Caco-2 (cell line): ENCODE measurements at regions not wholly inside any gene's neighbourhood (a gene's known extent, or its start where the extent isn't known, plus 50 kb on each side); places are given as distances from the start of the nearest gene placed in this dataset.

Source experiments
- BruUV-seq: library from RNA; stranded (reverse); fragments of 400-500 nt; replicated peaks from 2 replicates; lab custom pipeline; 2021; lab: Mats Ljungman, UMichigan
- CTCF ChIA-PET: fragments of 300-600 bp; sonication (Branson Sonifier 250); formaldehyde crosslinking; loops from one replicate; lab custom pipeline; 2022; ENCODE audit warnings: antibody characterized with exemption; lab: Charles Lee
- POLR2A ChIA-PET: fragments of 300-600 bp; sonication (Branson Sonifier 250); formaldehyde crosslinking; loops from one replicate; lab custom pipeline; 2022; ENCODE audit warnings: antibody characterized with exemption; lab: Charles Lee
- DNase-seq, 2 experiments: peaks; one replicate each; pipeline versions ENCODE4 v3.0.0 to v3.0.0-alpha.2; 2020 to 2022
- H3K27me3 ChIP-seq: replicated peaks from 2 replicates; pipeline ENCODE4 v1.6.0; 2011; ENCODE audit warnings: low read length; ENCODE audit not compliant: control insufficient read depth, insufficient read depth
- H3K36me3 ChIP-seq: 2 replicates; pipeline ENCODE4 v1.5.1; 2011; ENCODE audit warnings: low read length; ENCODE audit not compliant: control insufficient read depth, insufficient read depth
- H3K4me1 ChIP-seq: fragments of 250-450 bp; sonication (Bioruptor Pico); 2 replicates; pipeline ENCODE4 v1.5.1; 2020; ENCODE audit warnings: mild to moderate bottlenecking
- H3K4me3 ChIP-seq: 2 replicates; pipeline ENCODE4 v1.5.1; 2011; ENCODE audit warnings: low read depth, mild to moderate bottlenecking, control low read depth, low read length
- H3K9me3 ChIP-seq: fragments of 250-450 bp; sonication (Bioruptor Pico); 2 replicates; pipeline ENCODE4 v1.5.1; 2020; ENCODE audit warnings: mild to moderate bottlenecking, moderate library complexity
- H3K27ac Mint-ChIP-seq: one replicate; pipeline ENCODE4 v1.8.0; 2022; ENCODE audit warnings: mixed read lengths; ENCODE audit not compliant: unreplicated experiment
- H3K27me3 Mint-ChIP-seq: one replicate; pipeline ENCODE4 v1.8.0; 2022; ENCODE audit warnings: mixed read lengths; ENCODE audit not compliant: insufficient read depth, unreplicated experiment
- H3K36me3 Mint-ChIP-seq: one replicate; pipeline ENCODE4 v1.8.0; 2022; ENCODE audit warnings: mild to moderate bottlenecking, mixed read lengths; ENCODE audit not compliant: insufficient read depth, unreplicated experiment
- H3K4me1 Mint-ChIP-seq: one replicate; pipeline ENCODE4 v1.8.0; 2022; ENCODE audit warnings: low read depth, mixed read lengths; ENCODE audit not compliant: unreplicated experiment
- H3K4me3 Mint-ChIP-seq: one replicate; pipeline ENCODE4 v1.8.0; 2022; ENCODE audit warnings: mild to moderate bottlenecking, moderate library complexity, mixed read lengths; ENCODE audit not compliant: unreplicated experiment
- H3K9me3 Mint-ChIP-seq: one replicate; pipeline ENCODE4 v1.8.0; 2022; ENCODE audit warnings: mixed read lengths; ENCODE audit not compliant: unreplicated experiment
- intact Hi-C: fragments of 100-400 bp; cut with micrococcal nuclease; formaldehyde crosslinking; loops from one replicate; pipeline ENCODE4 v1.10.0; 2022; ENCODE audit not compliant: unreplicated experiment
- TF ChIP-seq, protein P1 (sequence below), 2 experiments: fragments of 200-600 bp in 1 of 2; IDR thresholded peaks; 1 replicate in 1 of 2; 2 replicates in 1 of 2; pipeline versions ENCODE4 v1.5.1 to v1.8.0; 2011 to 2022; ENCODE audit warnings: antibody characterized with exemption in 1 of 2, control low read depth in 1 of 2, inconsistent platforms in 1 of 2, low read depth in 1 of 2, low read length in 1 of 2, mild to moderate bottlenecking in 1 of 2, moderate library complexity in 1 of 2; ENCODE audit not compliant: insufficient read depth in 1 of 2, severe bottlenecking in 1 of 2, unreplicated experiment in 1 of 2

DNA sequence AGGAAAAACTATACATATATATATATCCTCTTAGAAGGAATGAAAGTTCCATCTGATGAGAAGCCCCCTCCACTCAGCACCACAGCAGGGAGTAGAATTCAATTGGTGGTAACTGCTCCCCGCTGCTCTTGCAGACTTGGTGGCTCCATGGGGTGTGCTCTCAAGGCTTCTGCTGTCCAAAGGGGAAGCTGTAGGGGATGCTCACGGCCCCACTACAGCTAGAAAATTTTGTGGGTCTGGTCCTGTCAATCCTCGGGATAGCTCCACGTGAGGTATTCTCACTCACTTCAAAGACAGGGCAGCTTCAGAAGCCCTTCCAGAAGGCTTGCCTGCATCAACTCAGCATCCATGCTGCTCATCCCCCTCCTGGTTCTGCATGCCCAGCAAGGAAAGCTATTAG is 247.2 kb downstream of the CETN3 start:
- TF ChIP-seq, protein P1, sequence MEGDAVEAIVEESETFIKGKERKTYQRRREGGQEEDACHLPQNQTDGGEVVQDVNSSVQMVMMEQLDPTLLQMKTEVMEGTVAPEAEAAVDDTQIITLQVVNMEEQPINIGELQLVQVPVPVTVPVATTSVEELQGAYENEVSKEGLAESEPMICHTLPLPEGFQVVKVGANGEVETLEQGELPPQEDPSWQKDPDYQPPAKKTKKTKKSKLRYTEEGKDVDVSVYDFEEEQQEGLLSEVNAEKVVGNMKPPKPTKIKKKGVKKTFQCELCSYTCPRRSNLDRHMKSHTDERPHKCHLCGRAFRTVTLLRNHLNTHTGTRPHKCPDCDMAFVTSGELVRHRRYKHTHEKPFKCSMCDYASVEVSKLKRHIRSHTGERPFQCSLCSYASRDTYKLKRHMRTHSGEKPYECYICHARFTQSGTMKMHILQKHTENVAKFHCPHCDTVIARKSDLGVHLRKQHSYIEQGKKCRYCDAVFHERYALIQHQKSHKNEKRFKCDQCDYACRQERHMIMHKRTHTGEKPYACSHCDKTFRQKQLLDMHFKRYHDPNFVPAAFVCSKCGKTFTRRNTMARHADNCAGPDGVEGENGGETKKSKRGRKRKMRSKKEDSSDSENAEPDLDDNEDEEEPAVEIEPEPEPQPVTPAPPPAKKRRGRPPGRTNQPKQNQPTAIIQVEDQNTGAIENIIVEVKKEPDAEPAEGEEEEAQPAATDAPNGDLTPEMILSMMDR (IDR thresholded peaks at IDR 0.05; ENCODE audit: insufficient read depth in 1 of 2, low read depth in 1 of 2, low read length in 1 of 2, severe bottlenecking in 1 of 2, unreplicated experiment in 1 of 2) = no peak
- BruUV-seq = no TSS peak
- no peaks in the 10 kb centered on the region for H3K27me3 Mint-ChIP-seq
- POLR2A ChIA-PET = no interaction called here
- H3K9me3 Mint-ChIP-seq = no peaks in the 10 kb centered on the region
- Histone ChIP-seq H3K36me3 (no peaks in the 10 kb centered on the region), H3K4me3 (no peak overlapping the region), H3K9me3 (no peaks in the 10 kb centered on the region), H3K27me3 (peaks cover 2% of the 10 kb centered on the region; the same call in 1 of the 2 replicates), H3K4me1 (0 out of 2 replicates have a peak, but pooled peaks cover 5% of the 10 kb centered on the region)
- no peak overlapping the region for H3K27ac Mint-ChIP-seq
- no peaks in the 10 kb centered on the region for H3K36me3 Mint-ChIP-seq
- H3K4me1 Mint-ChIP-seq = no peaks in the 10 kb centered on the region
- no peak for DNase-seq
- CTCF ChIA-PET = no interaction called here
- intact Hi-C loops = loop anchor here (5.0 kb wide), 1 partner anchor 345 kb away; no protein-coding TSS in a partner anchor
- H3K4me3 Mint-ChIP-seq = no peak overlapping the region

DNA sequence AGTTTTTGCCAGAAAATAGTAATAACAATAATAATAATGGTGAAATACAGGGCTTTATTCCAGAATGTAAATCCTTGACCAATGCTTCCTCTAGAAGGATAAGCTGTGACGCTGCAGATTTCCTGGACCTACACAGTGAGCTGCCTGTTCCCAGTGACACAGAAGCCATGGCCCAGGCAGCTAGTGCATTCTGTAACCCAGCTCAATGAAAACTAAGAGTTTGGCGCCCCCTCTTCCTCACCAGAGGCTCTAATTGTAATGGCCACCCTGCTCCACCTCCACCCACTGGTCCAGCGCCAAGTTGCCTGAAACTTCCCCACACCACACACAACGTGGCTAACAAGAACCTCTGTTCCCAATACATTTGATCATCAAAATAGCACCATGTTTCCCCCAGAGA is 248.1 kb downstream of the CETN3 start:
- TF ChIP-seq, protein P1 (IDR thresholded peaks at IDR 0.05; ENCODE audit: insufficient read depth in 1 of 2, low read depth in 1 of 2, low read length in 1 of 2, severe bottlenecking in 1 of 2, unreplicated experiment in 1 of 2) = peak; percentile 18 to 47
- Mint-ChIP-seq H3K4me1 (no peaks in the 10 kb centered on the region), H3K36me3 (no peaks in the 10 kb centered on the region), H3K27ac (no peak overlapping the region), H3K9me3 (peaks cover 1% of the 10 kb centered on the region), H3K4me3 (no peak overlapping the region), H3K27me3 (no peaks in the 10 kb centered on the region)
- Histone ChIP-seq H3K4me3 (no peak overlapping the region), H3K4me1 (0 out of 2 replicates have a peak, but pooled peaks cover 5% of the 10 kb centered on the region), H3K27me3 (peaks cover 2% of the 10 kb centered on the region; the same call in 1 of the 2 replicates), H3K36me3 (no peaks in the 10 kb centered on the region), H3K9me3 (no peaks in the 10 kb centered on the region)
- CTCF ChIA-PET = interaction anchor here (0.6 to 0.9 kb wide), 3 partner anchors 64 to 248 kb away, joined by 3 read pairs; partner anchors contain the start of gene CETN3
- POLR2A ChIA-PET = interaction anchor here (0.5 kb wide), 1 partner anchor 83 kb away, joined by 3 read pairs; no protein-coding TSS in a partner anchor
- intact Hi-C loops = loop anchor here (5.0 kb wide), 1 partner anchor 344 kb away; no protein-coding TSS in a partner anchor
- BruUV-seq = no TSS peak
- peak; percentile 59 for DNase-seq

DNA sequence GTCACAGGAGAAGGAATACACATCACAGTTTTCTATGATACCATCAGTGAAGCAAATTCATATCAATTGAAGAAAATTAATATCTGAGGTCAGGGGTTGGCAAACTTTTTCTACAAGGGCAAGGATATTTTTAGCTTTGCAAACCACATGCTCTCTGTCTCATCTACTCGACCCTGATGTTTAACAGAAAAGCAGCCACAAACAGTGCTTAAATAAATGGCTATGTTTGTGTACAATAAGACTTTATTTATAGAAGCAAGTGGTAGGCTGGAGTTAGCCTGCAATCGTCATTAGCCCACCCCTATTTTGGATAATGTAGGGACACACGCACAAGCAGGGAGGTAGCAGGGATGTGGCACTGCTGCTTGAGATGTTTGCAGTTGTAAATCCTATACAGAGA is 251.4 kb downstream of the CETN3 start:
- BruUV-seq = no TSS peak
- no peaks in the 10 kb centered on the region for H3K36me3 Mint-ChIP-seq

More for the DNA sequence above, 251.4 kb downstream of the CETN3 start:
- Mint-ChIP-seq H3K9me3 (peaks cover 10% of the 10 kb centered on the region), H3K4me1 (no peaks in the 10 kb centered on the region), H3K27ac (no peak overlapping the region), H3K27me3 (no peaks in the 10 kb centered on the region), H3K4me3 (no peak overlapping the region)
- no peak for DNase-seq
- CTCF ChIA-PET = no interaction called here
- POLR2A ChIA-PET = no interaction called here
- intact Hi-C loops = no loop called here
- Histone ChIP-seq H3K4me1 (no peaks in the 10 kb centered on the region), H3K9me3 (no peaks in the 10 kb centered on the region), H3K4me3 (no peak overlapping the region), H3K36me3 (no peaks in the 10 kb centered on the region), H3K27me3 (no peaks in the 10 kb centered on the region)
- TF ChIP-seq, protein P1 (IDR thresholded peaks at IDR 0.05; ENCODE audit: insufficient read depth in 1 of 2, low read depth in 1 of 2, low read length in 1 of 2, severe bottlenecking in 1 of 2, unreplicated experiment in 1 of 2) = no peak
